Fibroblast of lung (primary cell): ENCODE measurements at regions not wholly inside any gene's neighbourhood (a gene's known extent, or its start where the extent isn't known, plus 50 kb on each side); places are given as distances from the start of the nearest gene placed in this dataset.

ENCODE experiments used
- CTCF ChIP-seq, 2 donors: IDR thresholded peaks in 1 of 2; conservative IDR thresholded peaks in 1 of 2; 1 replicate in 1 of 2; 2 replicates in 1 of 2; pipeline ENCODE4 v1.5.1; 2011 to 2012; ENCODE audit warnings: low read length in 2 of 2, control low read depth in 1 of 2, inconsistent platforms in 1 of 2, low read depth in 1 of 2, mild to moderate bottlenecking in 1 of 2
- EZH2 ChIP-seq: IDR thresholded peaks from 2 replicates; pipeline ENCODE4 v1.5.1; 2012; ENCODE audit warnings: low read length, control low read depth, mild to moderate bottlenecking; ENCODE audit errors: missing control alignments

GRCh38 chr10:131799429-131799828 is 101.4 kb upstream of the PPP2R2D start:
- TF ChIP-seq CTCF (conservative IDR thresholded peaks at IDR 0.05 in 1 of 2, IDR thresholded peaks at IDR 0.05 in 1 of 2; ENCODE audit: low read depth in 1 of 2, low read length in 2 of 2) (no peak), EZH2 (no peak)
